Activated CD4-positive, alpha-beta T cell treated with anti-CD3 and anti-CD28 coated beads, Interleukin-2, amount 10 ng/mL, durations not matched to agents 7 days and 5 days (primary cell): ENCODE measurements at regions not wholly inside any gene's neighbourhood (a gene's known extent, or its start where the extent isn't known, plus 50 kb on each side); places are given as distances from the start of the nearest gene placed in this dataset.

Source experiments
- CTCF ChIA-PET: fragments of 350-600 bp; sonication (Branson Sonifier 250); formaldehyde crosslinking; loops from one replicate; lab custom pipeline; 2021; ENCODE audit warnings: antibody characterized with exemption; lab: Charles Lee
- POLR2A ChIA-PET: fragments of 350-600 bp; sonication (Branson Sonifier 250); formaldehyde crosslinking; loops from one replicate; lab custom pipeline; 2021; ENCODE audit warnings: antibody characterized with exemption; lab: Charles Lee
- DNase-seq: peaks from one replicate; pipeline ENCODE4 v3.0.0-alpha.2; 2020
- H3K27ac Mint-ChIP-seq: one replicate; pipeline ENCODE4 v1.8.0; 2021; ENCODE audit warnings: mild to moderate bottlenecking, moderate library complexity, mixed read lengths
- H3K27me3 Mint-ChIP-seq: one replicate; pipeline ENCODE4 v1.8.0; 2021; ENCODE audit warnings: mixed read lengths
- H3K36me3 Mint-ChIP-seq: one replicate; pipeline ENCODE4 v1.8.0; 2021; ENCODE audit warnings: low read depth, mixed read lengths
- H3K4me1 Mint-ChIP-seq: one replicate; pipeline ENCODE4 v1.8.0; 2021; ENCODE audit warnings: mixed read lengths
- H3K4me3 Mint-ChIP-seq: one replicate; pipeline ENCODE4 v1.8.0; 2021; ENCODE audit warnings: mild to moderate bottlenecking, moderate library complexity, mixed read lengths
- H3K9me3 Mint-ChIP-seq: one replicate; pipeline ENCODE4 v1.8.0; 2021; ENCODE audit warnings: mixed read lengths

GRCh38 chr5:109931049-109931780 lies 241.5 kb downstream of the MAN2A1 start:
- Mint-ChIP-seq H3K4me3 (no peak overlapping the region), H3K4me1 (peaks cover 4% of the 10 kb centered on the region), H3K27ac (no peak overlapping the region), H3K36me3 (peaks cover 1% of the 10 kb centered on the region), H3K27me3 (no peaks in the 10 kb centered on the region), H3K9me3 (no peaks in the 10 kb centered on the region)
- no peak for DNase-seq
- CTCF ChIA-PET: interaction anchor here (0.6 kb wide), 1 partner anchor 37 kb away, joined by 5 read pairs; no protein-coding TSS in a partner anchor
- POLR2A ChIA-PET: no interaction called here

DNA sequence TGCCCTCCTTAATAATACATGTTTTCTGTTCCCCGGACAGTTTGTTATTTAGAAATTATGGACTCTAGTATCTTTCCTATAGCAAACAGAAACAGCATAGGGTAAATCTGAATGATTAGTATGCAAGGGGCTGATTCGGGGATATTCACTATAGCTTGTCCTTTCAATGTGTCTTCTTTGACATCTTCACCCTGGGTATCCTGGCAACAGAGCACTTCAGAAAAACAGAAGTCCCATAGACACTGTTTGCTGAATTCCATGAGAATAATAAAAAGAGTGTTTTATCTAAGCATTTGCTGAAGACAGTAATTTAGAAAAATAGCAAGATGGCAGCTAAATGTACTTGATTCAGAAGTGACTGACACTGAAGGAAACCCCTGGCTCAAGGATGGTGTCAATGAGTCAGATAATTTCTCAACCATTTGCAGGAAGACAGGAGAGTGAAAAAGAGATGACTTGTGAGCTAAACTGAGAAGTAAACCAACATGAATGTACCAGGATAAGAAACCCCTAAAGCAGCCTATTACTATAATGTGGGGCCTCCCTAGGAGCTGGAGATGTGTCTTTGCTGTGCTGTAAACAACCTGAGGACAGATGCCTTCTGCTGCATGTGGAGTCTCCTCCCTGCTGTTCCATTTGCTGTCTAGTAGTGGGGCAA lies 246.2 kb downstream of the MAN2A1 start:
- Mint-ChIP-seq H3K4me3 (no peak overlapping the region), H3K4me1 (peaks cover 19% of the 10 kb centered on the region), H3K27me3 (no peaks in the 10 kb centered on the region), H3K36me3 (peaks cover 2% of the 10 kb centered on the region), H3K27ac (no peak overlapping the region), H3K9me3 (peaks cover 8% of the 10 kb centered on the region)
- POLR2A ChIA-PET: no interaction called here
- DNase-seq: no peak
- CTCF ChIA-PET: interaction anchor here (1.0 to 1.1 kb wide), 2 partner anchors 9 to 29 kb away, joined by 3 to 4 read pairs; no protein-coding TSS in a partner anchor

- Mint-ChIP-seq H3K9me3 (peaks cover 10% of the 10 kb centered on the region), H3K4me3 (no peak overlapping the region), H3K36me3 (peaks cover 2% of the 10 kb centered on the region), H3K27me3 (no peaks in the 10 kb centered on the region), H3K4me1 (peaks cover 19% of the 10 kb centered on the region), H3K27ac (peak overlapping the region; percentile 72)
- DNase-seq: no peak
- ChIA-PET POLR2A (interaction anchor here (0.6 kb wide), 1 partner anchor 41 kb away, joined by 4 read pairs; no protein-coding TSS in a partner anchor), CTCF (interaction anchor here (0.9 to 1.1 kb wide), 3 partner anchors 8 to 15 kb away, joined by 3 to 5 read pairs (median 4); no protein-coding TSS in a partner anchor)
Observed at GRCh38 chr5:109936996-109937395, 247.3 kb downstream of the MAN2A1 start.

GRCh38 chr5:109937951-109938350 lies 248.2 kb downstream of the MAN2A1 start:
- peaks cover 19% of the 10 kb centered on the region for H3K4me1 Mint-ChIP-seq
- DNase-seq: no peak
- POLR2A ChIA-PET: no interaction called here
- H3K9me3 Mint-ChIP-seq: peaks cover 10% of the 10 kb centered on the region
- peaks cover 2% of the 10 kb centered on the region for H3K36me3 Mint-ChIP-seq
- H3K27ac Mint-ChIP-seq: no peak overlapping the region
- no peaks in the 10 kb centered on the region for H3K27me3 Mint-ChIP-seq
- CTCF ChIA-PET: no interaction called here
- H3K4me3 Mint-ChIP-seq: no peak overlapping the region

GRCh38 chr5:109938453-109938852 lies 248.7 kb downstream of the MAN2A1 start:
- H3K9me3 Mint-ChIP-seq: peaks cover 10% of the 10 kb centered on the region
- H3K36me3 Mint-ChIP-seq: peaks cover 2% of the 10 kb centered on the region
- no peak for DNase-seq
- ChIA-PET CTCF (interaction anchor here (1.1 kb wide), 1 partner anchor 16 kb away, joined by 3 read pairs; no protein-coding TSS in a partner anchor), POLR2A (no interaction called here)
- no peak overlapping the region for H3K4me3 Mint-ChIP-seq
- H3K4me1 Mint-ChIP-seq: peaks cover 19% of the 10 kb centered on the region
- no peaks in the 10 kb centered on the region for H3K27me3 Mint-ChIP-seq
- no peak overlapping the region for H3K27ac Mint-ChIP-seq

DNA sequence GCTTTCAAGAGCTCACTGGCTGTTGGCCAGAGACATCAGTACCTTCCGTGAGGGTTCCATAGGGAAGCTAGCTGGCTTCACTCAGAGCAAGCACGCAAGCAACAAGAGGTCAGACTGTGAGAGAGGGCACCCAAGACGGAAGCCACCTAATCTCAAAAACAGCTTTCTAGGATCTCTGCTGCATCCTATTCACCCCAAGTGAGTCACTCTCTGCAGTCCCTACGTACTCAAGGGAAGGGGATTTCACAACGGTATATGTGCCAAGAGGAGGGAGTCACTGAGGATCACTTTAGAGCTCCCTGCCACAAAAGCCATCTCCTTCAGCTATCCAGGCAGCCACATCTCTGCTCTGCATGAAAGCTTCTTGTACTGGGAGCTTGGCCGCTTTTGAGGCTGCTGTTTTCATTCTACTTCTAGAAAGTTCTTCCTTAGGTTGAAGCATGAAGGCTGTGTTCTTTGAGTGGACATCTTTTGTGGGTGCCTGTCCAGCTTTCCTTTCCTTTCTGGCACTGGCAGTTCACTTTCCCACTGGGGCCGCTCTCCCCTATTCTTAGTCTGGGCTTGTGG lies 249.5 kb downstream of the MAN2A1 start:
- CTCF ChIA-PET: interaction anchor here (0.6 to 1.1 kb wide), 2 partner anchors 17 to 802 kb away, joined by 3 read pairs; no protein-coding TSS in a partner anchor
- peaks cover 2% of the 10 kb centered on the region for H3K36me3 Mint-ChIP-seq
- H3K4me1 Mint-ChIP-seq: peaks cover 19% of the 10 kb centered on the region
- H3K27me3 Mint-ChIP-seq: no peaks in the 10 kb centered on the region
- H3K9me3 Mint-ChIP-seq: peaks cover 10% of the 10 kb centered on the region
- POLR2A ChIA-PET: no interaction called here
- H3K27ac Mint-ChIP-seq: no peak overlapping the region
- no peak overlapping the region for H3K4me3 Mint-ChIP-seq
- DNase-seq: no peak

DNA sequence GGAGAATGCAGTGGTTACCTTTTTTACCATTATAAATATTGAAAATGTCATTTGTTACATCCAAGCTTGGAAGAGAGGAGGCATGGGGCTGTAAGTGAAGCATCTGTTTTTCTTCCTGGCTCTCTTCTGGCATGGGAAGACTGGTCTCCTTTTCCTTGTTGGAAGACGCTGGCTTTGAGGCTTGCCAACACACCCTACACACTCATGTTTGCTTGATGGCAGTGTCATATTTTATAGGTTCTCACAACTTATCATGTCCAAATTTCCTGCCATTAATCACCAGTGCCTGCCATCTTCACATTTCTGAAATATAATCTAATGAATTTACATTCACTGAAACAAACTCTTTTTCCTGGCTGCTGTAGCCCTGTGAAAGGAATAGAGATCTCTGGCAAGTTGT lies 252.9 kb downstream of the MAN2A1 start:
- Mint-ChIP-seq H3K27me3 (no peaks in the 10 kb centered on the region), H3K4me3 (no peak overlapping the region), H3K4me1 (peaks cover 25% of the 10 kb centered on the region), H3K36me3 (peaks cover 2% of the 10 kb centered on the region), H3K9me3 (peaks cover 10% of the 10 kb centered on the region), H3K27ac (no peak overlapping the region)
- ChIA-PET POLR2A (no interaction called here), CTCF (no interaction called here)
- no peak for DNase-seq

DNA sequence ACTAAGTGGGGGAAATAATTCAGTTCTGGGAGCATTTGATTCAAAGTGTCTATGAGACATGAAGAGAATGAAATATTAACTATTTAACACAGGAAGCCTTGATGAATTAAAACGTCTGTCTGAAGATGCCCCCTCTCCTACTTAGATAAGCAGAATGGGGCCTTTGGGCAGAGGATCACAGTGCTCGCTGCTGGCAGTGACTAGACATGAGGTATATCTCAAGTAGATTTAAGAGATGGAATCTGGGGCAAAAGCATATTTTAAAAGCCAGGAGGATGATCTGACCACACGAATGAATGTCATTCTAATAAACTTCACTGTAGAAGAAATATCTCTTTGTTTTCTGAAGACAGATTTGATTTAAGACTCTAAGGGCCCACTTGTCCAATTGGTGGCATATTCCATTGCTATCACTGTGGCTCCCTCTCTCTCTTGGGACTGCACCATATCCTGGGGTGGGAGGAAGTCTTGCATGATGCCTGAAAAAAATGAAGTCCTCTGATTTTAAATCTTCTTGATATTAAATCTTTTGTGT lies 254.0 kb downstream of the MAN2A1 start:
- peaks cover 23% of the 10 kb centered on the region for H3K4me1 Mint-ChIP-seq
- H3K27me3 Mint-ChIP-seq: no peaks in the 10 kb centered on the region
- no peak overlapping the region for H3K27ac Mint-ChIP-seq
- peaks cover 10% of the 10 kb centered on the region for H3K9me3 Mint-ChIP-seq
- POLR2A ChIA-PET: no interaction called here
- CTCF ChIA-PET: no interaction called here
- no peak for DNase-seq
- H3K4me3 Mint-ChIP-seq: no peak overlapping the region
- peaks cover 2% of the 10 kb centered on the region for H3K36me3 Mint-ChIP-seq

- peaks cover 11% of the 10 kb centered on the region for H3K9me3 Mint-ChIP-seq
- no peak for DNase-seq
- H3K4me3 Mint-ChIP-seq: no peak overlapping the region
- H3K4me1 Mint-ChIP-seq: peaks cover 23% of the 10 kb centered on the region
- H3K36me3 Mint-ChIP-seq: peaks cover 2% of the 10 kb centered on the region
- POLR2A ChIA-PET: no interaction called here
- CTCF ChIA-PET: interaction anchor here (1.2 kb wide), 1 partner anchor 8 kb away, joined by 4 read pairs; no protein-coding TSS in a partner anchor
- no peak overlapping the region for H3K27ac Mint-ChIP-seq
- H3K27me3 Mint-ChIP-seq: no peaks in the 10 kb centered on the region
Observed at GRCh38 chr5:109944461-109944860, 254.7 kb downstream of the MAN2A1 start.

GRCh38 chr5:109945097-109945678 lies 255.5 kb downstream of the MAN2A1 start:
- no peak overlapping the region for H3K4me3 Mint-ChIP-seq
- no peaks in the 10 kb centered on the region for H3K36me3 Mint-ChIP-seq
- ChIA-PET POLR2A (no interaction called here), CTCF (interaction anchor here (0.9 to 1.2 kb wide), 2 partner anchors 9 to 93 kb away, joined by 3 to 4 read pairs; no protein-coding TSS in a partner anchor)
- DNase-seq: peak; percentile 8
- H3K9me3 Mint-ChIP-seq: peaks cover 8% of the 10 kb centered on the region
- H3K4me1 Mint-ChIP-seq: peaks cover 23% of the 10 kb centered on the region
- no peaks in the 10 kb centered on the region for H3K27me3 Mint-ChIP-seq
- no peak overlapping the region for H3K27ac Mint-ChIP-seq

DNA sequence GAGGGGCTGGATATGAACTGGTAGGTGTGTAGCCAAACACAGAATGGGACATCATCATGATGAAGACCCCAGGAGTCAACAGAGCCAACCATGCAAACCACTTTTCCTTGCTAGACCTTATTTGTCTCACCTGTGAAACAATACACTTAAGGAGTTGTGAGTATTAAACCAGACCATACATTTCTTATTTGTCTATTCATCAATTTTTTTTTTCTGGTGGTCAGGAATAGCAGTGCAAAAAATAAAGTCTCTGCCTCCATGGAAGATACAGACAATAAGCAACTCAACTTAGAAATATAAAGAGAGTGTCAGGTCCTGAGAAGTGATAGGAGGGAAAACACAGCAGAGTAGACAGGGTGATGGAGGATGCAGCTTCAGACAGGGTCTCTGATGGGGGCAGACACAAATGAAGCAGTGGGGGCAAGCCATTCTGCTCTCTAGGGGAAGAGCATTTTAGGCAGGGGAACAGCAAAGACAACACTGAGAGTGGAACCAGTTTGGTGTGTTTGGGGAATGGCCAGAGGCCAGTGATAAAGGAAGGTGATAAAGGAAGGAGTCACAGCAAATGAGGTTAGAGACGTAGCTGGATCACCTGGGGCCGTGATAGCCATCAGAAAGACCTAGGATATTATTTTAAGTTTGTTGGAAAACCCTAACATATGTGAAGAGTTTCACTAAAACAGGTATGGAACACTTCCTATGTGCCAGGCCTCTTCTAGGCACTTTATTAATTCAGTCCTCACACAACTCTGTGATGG lies 256.2 kb downstream of the MAN2A1 start:
- Mint-ChIP-seq H3K27ac (no peak overlapping the region), H3K9me3 (peaks cover 4% of the 10 kb centered on the region), H3K36me3 (no peaks in the 10 kb centered on the region), H3K4me1 (peaks cover 23% of the 10 kb centered on the region), H3K27me3 (no peaks in the 10 kb centered on the region), H3K4me3 (no peak overlapping the region)
- ChIA-PET POLR2A (no interaction called here), CTCF (interaction anchor here (0.9 to 1.2 kb wide), 2 partner anchors 10 to 93 kb away, joined by 3 to 4 read pairs; no protein-coding TSS in a partner anchor)
- no peak for DNase-seq

GRCh38 chr5:109946610-109947009 lies 256.9 kb downstream of the MAN2A1 start:
- Mint-ChIP-seq H3K9me3 (peaks cover 2% of the 10 kb centered on the region), H3K36me3 (no peaks in the 10 kb centered on the region), H3K4me3 (no peak overlapping the region), H3K27me3 (no peaks in the 10 kb centered on the region), H3K4me1 (peaks cover 23% of the 10 kb centered on the region), H3K27ac (no peak overlapping the region)
- CTCF ChIA-PET: interaction anchor here (1.5 kb wide), 1 partner anchor 10 kb away, joined by 5 read pairs; no protein-coding TSS in a partner anchor
- POLR2A ChIA-PET: no interaction called here
- no peak for DNase-seq
